NCI-H510A treated with DMSO at 0.1 percent for 48 hours (cell line): ENCODE measurements at regions not wholly inside any gene's neighbourhood (a gene's known extent, or its start where the extent isn't known, plus 50 kb on each side); places are given as distances from the start of the nearest gene placed in this dataset.

Experiments used
- DNase-seq: peaks from one replicate; lab custom pipeline; 2025; lab: John Stamatoyannopoulos, UW

- no peak for DNase-seq
These were observed 97.6 kb upstream of the GAP43 start for GRCh38 chr3:115525731-115526130.

- DNase-seq: no peak
These were observed 90.1 kb upstream of the GAP43 start for GRCh38 chr3:115533218-115533617.

- no peak for DNase-seq
These were observed 87.1 kb upstream of the GAP43 start for GRCh38 chr3:115536171-115536570.

- no peak for DNase-seq
These were observed 85.6 kb upstream of the GAP43 start for GRCh38 chr3:115537669-115538068.

- DNase-seq: no peak
These were observed 76.1 kb upstream of the GAP43 start for GRCh38 chr3:115547207-115547606.

GRCh38 chr3:115548611-115549010 lies 74.7 kb upstream of the GAP43 start:
- no peak for DNase-seq

- no peak for DNase-seq
These were observed 74.2 kb upstream of the GAP43 start for GRCh38 chr3:115549071-115549470.

- DNase-seq: no peak
These were observed 73.0 kb upstream of the GAP43 start for GRCh38 chr3:115550285-115550761.

GRCh38 chr3:115551016-115551415 lies 72.3 kb upstream of the GAP43 start:
- no peak for DNase-seq

- DNase-seq: no peak
These were observed 71.3 kb upstream of the GAP43 start for GRCh38 chr3:115552007-115552406.

- no peak for DNase-seq
These were observed 69.4 kb upstream of the GAP43 start for GRCh38 chr3:115553796-115554486.

- no peak for DNase-seq
These were observed 68.9 kb upstream of the GAP43 start for GRCh38 chr3:115554487-115554807.

GRCh38 chr3:115562636-115563267 lies 60.6 kb upstream of the GAP43 start:
- DNase-seq: no peak

- no peak for DNase-seq
These were observed 59.3 kb upstream of the GAP43 start for GRCh38 chr3:115563984-115564383.

- DNase-seq: no peak
These were observed 51.9 kb upstream of the GAP43 start for GRCh38 chr3:115571413-115571812.
